ENCODE measurements at regions not wholly inside any gene's neighbourhood (a gene's known extent, or its start where the extent isn't known, plus 50 kb on each side); places are given as distances from the start of the nearest gene placed in this dataset.

GRCh38 chr3:38940394-38940793 lies 111.3 kb downstream of the SCN11A start:
- H3K36me3 ChIP-seq: no peaks in the 10 kb centered on the region
- DNase-seq (no peak), ATAC-seq (no peak)
- H3K4me3 ChIP-seq: no peak overlapping the region
- intact Hi-C loops (cut with DNase I; ENCODE audit: low total_unique reads): no loop called here
- in situ Hi-C loops (cut with MboI; ENCODE audit: low sequenced_read_pairs in 4 of 4): no loop called here
- no peaks in the 10 kb centered on the region for H3K9me3 ChIP-seq
- no peak overlapping the region for H3K27ac ChIP-seq
- H3K27me3 ChIP-seq: no peaks in the 10 kb centered on the region
- H3K4me1 ChIP-seq: no peaks in the 10 kb centered on the region
- TF ChIP-seq CTCF (IDR thresholded peaks at IDR 0.05 in 4 of 5, conservative IDR thresholded peaks at IDR 0.05 in 1 of 5): no peak
- TF ChIP-seq POLR2A (IDR thresholded peaks at IDR 0.05): no peak

- Histone ChIP-seq H3K27ac (no peak overlapping the region), H3K27me3 (no peaks in the 10 kb centered on the region), H3K4me3 (no peak overlapping the region), H3K36me3 (no peaks in the 10 kb centered on the region), H3K9me3 (no peaks in the 10 kb centered on the region), H3K4me1 (no peaks in the 10 kb centered on the region)
- TF ChIP-seq CTCF (IDR thresholded peaks at IDR 0.05 in 4 of 5, conservative IDR thresholded peaks at IDR 0.05 in 1 of 5) (no peak), POLR2A (IDR thresholded peaks at IDR 0.05) (no peak)
- no peak for DNase-seq
- in situ Hi-C loops (cut with MboI; ENCODE audit: low sequenced_read_pairs in 4 of 4): no loop called here
- ATAC-seq: no peak
- intact Hi-C loops (cut with DNase I; ENCODE audit: low total_unique reads): no loop called here
Observed at GRCh38 chr3:38925351-38925750, 109.3 kb upstream of the SCN10A start.

GRCh38 chr3:38916706-38917105 lies 100.7 kb upstream of the SCN10A start:
- Histone ChIP-seq H3K27me3 (no peaks in the 10 kb centered on the region), H3K27ac (no peak overlapping the region), H3K4me3 (no peak overlapping the region), H3K9me3 (no peaks in the 10 kb centered on the region), H3K4me1 (no peaks in the 10 kb centered on the region), H3K36me3 (no peaks in the 10 kb centered on the region)
- ATAC-seq (no peak), DNase-seq (no peak)
- intact Hi-C loops (cut with DNase I; ENCODE audit: low total_unique reads) (no loop called here), in situ Hi-C loops (cut with MboI; ENCODE audit: low sequenced_read_pairs in 4 of 4) (no loop called here)
- TF ChIP-seq POLR2A (IDR thresholded peaks at IDR 0.05) (no peak), CTCF (IDR thresholded peaks at IDR 0.05 in 4 of 5, conservative IDR thresholded peaks at IDR 0.05 in 1 of 5) (no peak)

- Histone ChIP-seq H3K4me3 (no peak overlapping the region), H3K27ac (no peak overlapping the region), H3K9me3 (no peaks in the 10 kb centered on the region), H3K27me3 (no peaks in the 10 kb centered on the region), H3K36me3 (no peaks in the 10 kb centered on the region), H3K4me1 (no peaks in the 10 kb centered on the region)
- intact Hi-C loops (cut with DNase I; ENCODE audit: low total_unique reads): no loop called here
- DNase-seq: no peak
- in situ Hi-C loops (cut with MboI; ENCODE audit: low sequenced_read_pairs in 4 of 4): no loop called here
- no peak for ATAC-seq
- TF ChIP-seq CTCF (IDR thresholded peaks at IDR 0.05 in 4 of 5, conservative IDR thresholded peaks at IDR 0.05 in 1 of 5) (no peak), POLR2A (IDR thresholded peaks at IDR 0.05) (no peak)
Observed at GRCh38 chr3:38907426-38907825, 91.4 kb upstream of the SCN10A start.

- Histone ChIP-seq H3K27ac (no peak overlapping the region), H3K9me3 (no peaks in the 10 kb centered on the region), H3K4me3 (no peak overlapping the region), H3K27me3 (no peaks in the 10 kb centered on the region), H3K36me3 (no peaks in the 10 kb centered on the region), H3K4me1 (no peaks in the 10 kb centered on the region)
- TF ChIP-seq POLR2A (IDR thresholded peaks at IDR 0.05): no peak
- TF ChIP-seq CTCF (IDR thresholded peaks at IDR 0.05 in 4 of 5, conservative IDR thresholded peaks at IDR 0.05 in 1 of 5): no peak
- intact Hi-C loops (cut with DNase I; ENCODE audit: low total_unique reads) (no loop called here), in situ Hi-C loops (cut with MboI; ENCODE audit: low sequenced_read_pairs in 4 of 4) (no loop called here)
- ATAC-seq: no peak
- no peak for DNase-seq
Observed at GRCh38 chr3:38890426-38890825, 74.4 kb upstream of the SCN10A start.
